DND-41 (cell line): ENCODE measurements at regions not wholly inside any gene's neighbourhood (a gene's known extent, or its start where the extent isn't known, plus 50 kb on each side); places are given as distances from the start of the nearest gene placed in this dataset.

Source experiments
- CTCF ChIP-seq: IDR thresholded peaks from 2 replicates; pipeline ENCODE4 v1.5.1; 2012; ENCODE audit warnings: borderline replicate concordance, low read length, moderate library complexity, mild to moderate bottlenecking; ENCODE audit not compliant: poor library complexity, severe bottlenecking; ENCODE audit errors: extremely low read depth
- EZH2 ChIP-seq: IDR thresholded peaks from 3 replicates; pipeline ENCODE4 v1.6.1; 2012; ENCODE audit warnings: borderline replicate concordance, low read depth, mild to moderate bottlenecking, moderate library complexity, low read length, inconsistent platforms; ENCODE audit not compliant: severe bottlenecking

DNA sequence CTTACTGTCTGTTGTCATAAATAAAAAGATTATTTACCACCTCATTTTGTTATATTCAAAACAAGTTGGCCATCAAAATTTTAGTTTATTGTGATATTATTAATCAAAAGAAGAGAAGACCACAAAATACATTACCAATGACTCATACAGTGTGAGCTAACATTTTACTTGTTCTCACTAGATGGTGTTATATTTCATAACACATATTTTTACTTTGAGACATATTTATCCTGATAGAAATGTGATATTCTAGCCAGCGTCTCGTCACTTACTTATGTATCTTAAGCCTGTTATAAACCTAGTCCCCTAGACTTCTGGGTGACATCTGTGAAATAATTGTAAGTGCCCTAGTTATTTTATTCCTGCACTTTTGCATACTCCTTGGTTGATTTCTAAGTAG, 263.2 kb downstream of the CDH7 start:
- no peak for TF ChIP-seq CTCF
- TF ChIP-seq EZH2: no peak
